Hippocampal formation (tissue), 2 donors: ENCODE measurements at regions not wholly inside any gene's neighbourhood (a gene's known extent, or its start where the extent isn't known, plus 50 kb on each side); places are given as distances from the start of the nearest gene placed in this dataset.

Source experiments
- DNase-seq, 2 donors: peaks; one replicate each; lab custom pipeline; 2025; lab: John Stamatoyannopoulos, UW

DNA sequence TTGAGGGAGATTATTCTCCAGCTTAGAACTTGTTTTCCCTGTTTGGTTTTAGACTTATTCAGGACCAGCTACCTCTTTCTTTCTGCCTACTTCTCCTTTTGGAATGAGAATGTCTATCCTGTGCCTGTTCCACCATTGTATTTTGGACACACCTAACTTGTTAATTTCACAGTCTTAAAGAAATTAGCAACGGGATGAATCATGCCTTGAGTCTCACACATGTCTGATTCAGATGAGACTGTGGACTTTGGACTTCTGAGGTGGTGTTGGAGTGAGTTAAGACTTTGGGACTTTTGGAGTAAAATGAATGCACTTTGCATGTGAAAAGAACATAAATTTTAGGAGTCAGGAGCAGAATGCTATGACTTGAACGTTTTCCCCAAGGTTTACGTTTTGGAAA, 581.4 kb downstream of the CDH11 start:
- no peak for DNase-seq

DNA sequence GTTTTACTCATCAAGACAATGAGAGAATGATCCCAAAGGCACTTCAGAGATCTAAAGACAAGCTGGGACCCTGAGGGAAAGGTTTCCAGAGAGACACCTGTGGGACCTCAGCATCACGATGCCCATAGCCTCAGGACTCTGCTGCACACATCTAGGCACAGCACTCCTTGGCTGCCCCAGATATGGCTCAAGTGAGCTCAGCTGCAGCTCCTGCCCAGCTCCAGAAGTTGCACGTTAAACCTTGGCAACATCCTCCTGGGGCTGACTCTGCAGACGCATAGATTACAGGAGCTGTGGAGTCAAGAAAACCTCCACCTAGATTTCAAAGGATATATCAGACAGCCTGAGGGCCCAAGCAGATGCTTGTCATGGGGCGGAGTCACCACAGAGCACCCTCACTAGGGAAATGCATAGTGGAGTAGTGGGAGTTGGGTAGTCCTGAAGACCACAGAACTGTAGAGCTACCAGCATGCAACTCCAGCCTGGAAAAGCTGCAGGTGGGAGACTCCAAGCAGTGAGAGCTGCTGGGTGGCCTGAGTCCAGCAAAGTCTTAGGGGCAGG, 582.0 kb downstream of the CDH11 start:
- DNase-seq = no peak

GRCh38 chr16:64534180-64534780, 587.6 kb downstream of the CDH11 start:
- DNase-seq = no peak

DNA sequence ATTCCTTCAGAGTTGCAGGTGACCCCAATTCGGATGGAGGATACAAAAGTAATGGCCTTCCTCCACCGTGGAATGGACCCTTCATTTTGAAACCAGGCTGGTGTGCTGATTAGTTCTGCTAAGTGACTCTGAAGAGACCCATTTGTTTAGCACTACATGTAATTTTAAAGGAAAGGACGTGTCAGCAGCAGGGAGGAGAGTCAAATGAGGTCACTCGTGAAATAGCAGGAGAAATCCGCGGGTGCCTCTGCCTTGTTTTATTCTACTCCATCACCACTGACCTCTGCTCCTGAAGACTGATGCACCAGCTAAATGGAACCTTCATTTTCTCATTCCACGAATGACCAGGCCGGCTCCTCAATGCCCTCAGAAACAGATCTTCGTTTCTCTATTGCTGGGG, 589.2 kb downstream of the CDH11 start:
- no peak for DNase-seq

DNA sequence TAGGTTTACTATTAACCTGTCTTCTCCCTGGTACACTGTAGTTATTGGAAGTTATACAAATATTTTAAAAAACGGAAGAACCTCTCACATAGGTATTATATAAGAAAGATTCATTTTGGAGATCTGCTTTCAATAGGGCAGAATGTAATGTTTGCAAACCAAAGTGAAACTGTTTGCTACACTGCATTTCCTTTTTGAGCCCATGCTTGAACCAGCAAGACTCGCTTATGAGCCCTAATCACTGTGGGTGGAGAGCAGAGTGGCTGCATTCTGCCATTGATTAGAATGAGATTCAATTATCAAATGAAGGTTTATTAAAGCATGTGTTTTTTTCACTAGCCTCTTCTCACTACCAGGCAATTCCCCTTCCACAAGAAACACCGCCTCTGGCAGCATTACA, 589.7 kb downstream of the CDH11 start:
- DNase-seq = no peak

GRCh38 chr16:64531401-64531800, 590.5 kb downstream of the CDH11 start:
- no peak for DNase-seq

GRCh38 chr16:64522548-64522947, 599.3 kb downstream of the CDH11 start:
- DNase-seq = no peak

DNA sequence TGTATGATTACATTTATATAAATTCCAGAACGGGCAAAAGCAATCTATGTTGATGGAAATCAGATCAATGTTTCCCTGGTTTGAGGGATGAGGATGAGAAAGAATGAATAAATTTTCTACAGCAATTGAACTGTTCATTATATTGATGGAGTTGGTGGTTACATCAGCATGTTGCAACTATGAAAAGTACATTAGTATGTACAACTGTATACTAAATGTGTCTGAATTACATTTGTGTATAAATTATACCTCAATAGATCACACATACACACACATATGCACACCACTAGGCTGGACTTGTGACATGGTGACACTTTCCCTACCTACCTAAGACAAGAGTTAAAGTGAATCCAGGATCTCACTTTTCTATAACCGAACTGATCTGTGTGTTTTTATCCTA, 608.0 kb downstream of the CDH11 start:
- no peak for DNase-seq

GRCh38 chr16:64507240-64508024, 614.4 kb downstream of the CDH11 start:
- no peak for DNase-seq

DNA sequence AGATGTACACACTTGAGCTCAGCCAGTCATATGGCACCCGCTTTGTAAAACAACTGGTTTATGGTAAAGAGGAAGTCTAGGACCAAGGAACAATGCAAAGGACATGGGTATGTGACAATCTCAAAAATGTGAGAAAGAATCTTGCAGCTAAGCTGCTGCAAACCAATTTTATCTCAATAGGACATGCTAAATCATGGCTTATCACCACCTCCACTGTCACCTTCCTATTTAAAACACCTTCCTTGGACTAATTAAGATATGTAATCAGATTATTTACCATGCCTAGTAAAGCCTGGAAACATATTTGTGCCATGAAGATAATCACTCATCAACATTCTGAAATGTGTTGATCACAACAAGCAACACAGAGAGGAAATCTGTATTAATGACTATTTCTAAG, 622.7 kb downstream of the CDH11 start:
- no peak for DNase-seq

GRCh38 chr16:64498363-64498762, 623.5 kb downstream of the CDH11 start:
- DNase-seq = no peak

GRCh38 chr16:64493709-64494108, 628.2 kb downstream of the CDH11 start:
- no peak for DNase-seq

DNA sequence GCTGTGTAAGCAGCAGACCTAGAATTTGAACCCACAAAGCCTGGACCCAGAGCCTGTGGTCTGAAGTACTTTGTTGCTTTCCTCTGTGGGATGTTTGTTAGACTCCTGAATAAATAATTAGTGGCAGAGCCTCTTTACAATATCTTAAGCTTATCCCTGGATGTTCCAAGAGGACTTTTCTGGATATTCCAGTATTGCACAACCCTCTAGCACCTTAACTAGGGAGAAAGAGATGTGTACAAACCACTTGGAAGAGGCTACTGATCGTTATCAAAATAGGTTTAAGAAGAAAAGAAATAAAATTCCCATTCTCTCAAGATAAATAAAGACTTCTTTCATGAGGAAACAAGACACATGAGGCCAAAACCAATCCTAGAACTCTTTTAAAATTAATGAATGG, 632.4 kb downstream of the CDH11 start:
- DNase-seq = no peak

GRCh38 chr16:64486561-64486960, 635.3 kb downstream of the CDH11 start:
- no peak for DNase-seq

- DNase-seq = no peak
These were observed 640.4 kb downstream of the CDH11 start for GRCh38 chr16:64481497-64481896.

DNA sequence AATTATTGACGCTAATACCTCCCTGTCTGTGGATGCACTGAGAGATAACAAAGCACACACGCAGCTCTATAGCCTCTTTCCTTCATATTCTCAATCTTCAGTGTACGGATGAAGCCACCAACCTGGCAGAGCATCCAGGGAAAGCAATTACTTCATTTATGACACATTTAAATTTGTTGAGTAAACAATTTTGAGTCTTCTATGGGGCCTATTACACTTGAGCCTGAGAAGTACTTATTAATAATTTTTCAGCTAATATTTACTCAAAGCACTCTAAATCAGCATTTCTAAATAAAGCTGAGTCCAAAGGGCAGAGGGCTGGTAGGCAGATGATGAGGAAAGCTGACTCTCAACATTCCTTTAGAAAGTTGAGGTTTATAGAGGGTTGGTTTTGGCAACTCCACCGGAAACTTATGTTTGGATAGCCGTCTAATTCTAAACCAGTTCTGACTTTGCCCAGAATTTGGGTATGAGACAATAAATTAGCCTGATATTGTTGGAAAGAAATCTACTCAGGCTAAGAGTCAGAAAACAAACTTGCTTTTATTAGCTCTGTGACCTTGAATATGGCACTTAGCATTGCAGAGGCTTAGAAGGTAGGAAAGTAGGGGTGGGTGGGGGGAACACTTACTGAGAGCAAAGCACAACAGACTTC, 643.5 kb downstream of the CDH11 start:
- no peak for DNase-seq

GRCh38 chr16:64475627-64476351, 646.1 kb downstream of the CDH11 start:
- DNase-seq = no peak

GRCh38 chr16:64470916-64471315, 650.9 kb downstream of the CDH11 start:
- no peak for DNase-seq

GRCh38 chr16:64469906-64470702, 651.8 kb downstream of the CDH11 start:
- DNase-seq = no peak

DNA sequence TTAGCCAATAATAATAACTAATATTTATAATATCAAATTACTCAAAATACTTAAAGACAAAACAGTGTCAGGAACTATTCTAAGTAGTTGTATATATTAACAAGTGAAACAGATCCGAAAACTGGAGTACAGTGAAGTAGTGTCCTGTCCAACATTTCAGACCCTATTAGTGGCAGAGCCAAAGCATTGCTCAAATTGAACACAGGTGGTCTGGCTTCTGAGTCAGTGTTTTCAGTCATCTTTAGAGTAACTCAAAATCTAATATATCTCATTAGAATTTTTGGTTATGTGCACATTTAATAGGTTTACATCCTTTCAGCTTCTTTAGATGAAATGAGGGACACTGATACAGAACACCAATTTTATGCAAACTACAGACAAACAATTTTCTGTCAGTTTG, 652.5 kb downstream of the CDH11 start:
- no peak for DNase-seq

DNA sequence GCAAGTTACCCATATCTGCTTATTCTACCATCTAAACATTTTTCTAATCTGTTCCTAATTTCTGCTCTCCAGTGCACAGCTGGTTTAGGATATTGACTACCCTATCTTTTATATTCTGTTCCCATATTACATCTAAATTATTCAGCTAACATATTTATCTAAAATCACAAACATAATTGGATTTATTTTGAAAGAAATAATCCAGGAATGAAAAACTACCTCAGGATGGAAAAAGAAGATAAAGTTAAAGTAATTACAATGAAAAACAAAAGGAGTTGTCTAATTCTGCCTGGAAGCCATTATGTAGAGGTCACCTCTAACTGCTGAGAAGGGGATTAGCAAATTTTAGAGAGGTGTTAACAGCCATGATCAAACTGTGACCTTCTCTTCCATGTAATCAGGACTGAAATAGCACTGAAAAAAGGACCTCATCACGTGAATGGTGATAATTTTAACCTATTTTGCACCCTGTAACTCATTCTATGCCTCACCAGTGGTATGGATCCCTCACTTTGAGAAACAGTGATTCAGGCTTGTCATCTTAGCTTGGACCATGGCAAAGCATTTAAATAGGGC, 653.3 kb downstream of the CDH11 start:
- DNase-seq = no peak
